Neural progenitor cell (in vitro differentiated cells): ENCODE measurements at regions not wholly inside any gene's neighbourhood (a gene's known extent, or its start where the extent isn't known, plus 50 kb on each side); places are given as distances from the start of the nearest gene placed in this dataset.

Experiments
- DNase-seq: peaks from one replicate; pipeline ENCODE4 v3.0.0-alpha.2; 2016; ENCODE audit warnings: low spot score
- H2AFZ ChIP-seq: fragments of 200-600 bp; sonication (generic); replicated peaks from 2 replicates; pipeline ENCODE4 v1.6.1; 2016; ENCODE audit warnings: antibody characterized with exemption
- H3F3A ChIP-seq: fragments of 200-600 bp; sonication (generic); 2 replicates; pipeline ENCODE4 v1.6.1; 2016; ENCODE audit warnings: antibody characterized with exemption, low read depth
- H3K27ac ChIP-seq: fragments of 200-600 bp; sonication (generic); 2 replicates; pipeline ENCODE4 v1.5.1; 2016; ENCODE audit warnings: mild to moderate bottlenecking
- H3K27me3 ChIP-seq: fragments of 200-600 bp; sonication (generic); 2 replicates; pipeline ENCODE4 v1.6.1; 2016; ENCODE audit warnings: mild to moderate bottlenecking, moderate library complexity
- H3K36me3 ChIP-seq: fragments of 200-600 bp; sonication (generic); 2 replicates; pipeline ENCODE4 v1.5.1; 2016
- H3K4me1 ChIP-seq: fragments of 200-600 bp; sonication (generic); 2 replicates; pipeline ENCODE4 v1.6.1; 2016; ENCODE audit warnings: mixed run types
- H3K4me2 ChIP-seq: fragments of 200-600 bp; sonication (generic); 2 replicates; pipeline ENCODE4 v1.6.1; 2016
- H3K4me3 ChIP-seq: fragments of 200-600 bp; sonication (generic); 2 replicates; pipeline ENCODE4 v1.5.1; 2016
- H3K79me2 ChIP-seq: fragments of 200-600 bp; sonication (generic); 2 replicates; pipeline ENCODE4 v1.6.1; 2016; ENCODE audit warnings: low read depth
- H3K9ac ChIP-seq: fragments of 200-600 bp; sonication (generic); 2 replicates; pipeline ENCODE4 v1.6.1; 2016
- H3K9me3 ChIP-seq: fragments of 200-600 bp; sonication (generic); 2 replicates; pipeline ENCODE4 v1.5.1; 2016; ENCODE audit warnings: low read depth
- H4K20me1 ChIP-seq: fragments of 200-600 bp; sonication (generic); 2 replicates; pipeline ENCODE4 v1.6.1; 2016; ENCODE audit warnings: low read depth
- H3K27ac Mint-ChIP-seq: 3 replicates; pipeline ENCODE4 v1.8.0; 2021; ENCODE audit warnings: mixed read lengths
- H3K27me3 Mint-ChIP-seq: 2 replicates; pipeline ENCODE4 v1.8.0; 2022; ENCODE audit warnings: low read depth, mild to moderate bottlenecking, inconsistent platforms, moderate library complexity, mixed read lengths; ENCODE audit not compliant: insufficient read depth
- H3K36me3 Mint-ChIP-seq: 3 replicates; pipeline ENCODE4 v1.8.0; 2021; ENCODE audit warnings: mixed read lengths
- H3K4me1 Mint-ChIP-seq: 3 replicates; pipeline ENCODE4 v1.8.0; 2021; ENCODE audit warnings: mixed read lengths
- H3K4me3 Mint-ChIP-seq: 3 replicates; pipeline ENCODE4 v1.8.0; 2021; ENCODE audit warnings: mild to moderate bottlenecking, moderate library complexity, mixed read lengths
- H3K9me3 Mint-ChIP-seq: 3 replicates; pipeline ENCODE4 v1.8.0; 2020; ENCODE audit warnings: mixed read lengths
- CTCF ChIP-seq: fragments of 200-600 bp; sonication (generic); IDR thresholded peaks from 2 replicates; pipeline ENCODE4 v1.5.1; 2017; ENCODE audit warnings: antibody characterized with exemption, mild to moderate bottlenecking
- EZH2 ChIP-seq: fragments of 200-600 bp; sonication (generic); IDR thresholded peaks from 2 replicates; pipeline ENCODE4 v1.6.1; 2017; ENCODE audit warnings: antibody characterized with exemption, mild to moderate bottlenecking, moderate library complexity
- EZH2phosphoT487 ChIP-seq: fragments of 200-600 bp; sonication (generic); IDR thresholded peaks from 2 replicates; pipeline ENCODE4 v1.6.1; 2017; ENCODE audit warnings: antibody characterized with exemption

DNA sequence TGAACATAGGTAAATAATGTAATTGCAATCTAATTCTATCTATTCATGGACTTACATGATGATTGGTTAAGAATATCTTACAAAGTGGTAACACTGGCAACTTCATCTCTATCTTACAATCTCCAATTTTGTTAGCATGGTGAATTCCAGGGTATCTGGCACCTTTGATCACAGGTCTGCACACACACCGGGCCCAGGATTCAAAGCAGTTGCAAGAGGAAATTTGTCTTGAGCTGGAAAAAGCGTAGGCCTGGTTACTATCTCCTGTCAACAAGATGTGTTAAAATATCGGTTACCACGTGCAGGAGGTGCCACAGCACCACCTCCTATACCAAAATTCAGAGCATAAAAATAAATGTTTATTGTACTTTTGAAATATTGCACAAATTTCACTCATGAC lies 2428.4 kb downstream of the PCDH9 start:
- Histone ChIP-seq H3K4me3 (no peak overlapping the region), H3F3A (no peaks in the 10 kb centered on the region), H3K4me2 (no peak overlapping the region), H3K36me3 (no peaks in the 10 kb centered on the region), H3K9ac (no peak overlapping the region), H3K4me1 (no peaks in the 10 kb centered on the region), H3K9me3 (no peaks in the 10 kb centered on the region), H3K79me2 (no peaks in the 10 kb centered on the region), H3K27ac (no peak overlapping the region), H3K27me3 (no peaks in the 10 kb centered on the region), H4K20me1 (no peaks in the 10 kb centered on the region), H2AFZ (no peak overlapping the region)
- Mint-ChIP-seq H3K4me3 (no peak overlapping the region), H3K27ac (no peak overlapping the region), H3K27me3 (no peaks in the 10 kb centered on the region), H3K4me1 (no peaks in the 10 kb centered on the region), H3K9me3 (no peaks in the 10 kb centered on the region), H3K36me3 (no peaks in the 10 kb centered on the region)
- DNase-seq = no peak
- no peak for TF ChIP-seq CTCF
- no peak for TF ChIP-seq EZH2
- TF ChIP-seq EZH2phosphoT487 = no peak

DNA sequence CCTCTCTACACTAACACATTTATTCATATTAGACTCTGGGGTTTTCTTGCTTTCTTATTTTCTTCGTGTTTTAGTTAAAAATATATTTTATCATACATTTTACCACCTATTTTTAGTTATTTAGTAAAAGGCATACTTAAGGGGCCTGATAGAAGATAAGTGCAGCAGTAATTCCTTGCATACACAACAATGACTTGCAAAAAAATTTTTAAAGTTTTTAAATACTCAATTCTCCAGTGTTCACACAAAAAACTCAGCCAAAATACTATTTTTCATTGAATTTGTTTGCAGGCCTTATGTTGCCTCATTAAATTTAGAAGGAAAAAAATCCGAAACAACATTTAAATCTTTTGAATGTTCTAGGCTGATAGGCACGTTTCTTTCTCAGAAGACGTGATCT lies 2431.7 kb downstream of the PCDH9 start:
- Histone ChIP-seq H3K27me3 (no peaks in the 10 kb centered on the region), H3K36me3 (no peaks in the 10 kb centered on the region), H3K9ac (no peak overlapping the region), H4K20me1 (no peaks in the 10 kb centered on the region), H3K79me2 (no peaks in the 10 kb centered on the region), H3K4me1 (no peaks in the 10 kb centered on the region), H3K4me3 (no peak overlapping the region), H2AFZ (no peak overlapping the region), H3K9me3 (no peaks in the 10 kb centered on the region), H3K27ac (no peak overlapping the region), H3K4me2 (no peak overlapping the region), H3F3A (no peaks in the 10 kb centered on the region)
- Mint-ChIP-seq H3K27me3 (no peaks in the 10 kb centered on the region), H3K36me3 (no peaks in the 10 kb centered on the region), H3K4me1 (no peaks in the 10 kb centered on the region), H3K27ac (no peak overlapping the region), H3K9me3 (no peaks in the 10 kb centered on the region), H3K4me3 (no peak overlapping the region)
- TF ChIP-seq EZH2phosphoT487 (no peak), EZH2 (no peak), CTCF (no peak)
- DNase-seq = no peak

DNA sequence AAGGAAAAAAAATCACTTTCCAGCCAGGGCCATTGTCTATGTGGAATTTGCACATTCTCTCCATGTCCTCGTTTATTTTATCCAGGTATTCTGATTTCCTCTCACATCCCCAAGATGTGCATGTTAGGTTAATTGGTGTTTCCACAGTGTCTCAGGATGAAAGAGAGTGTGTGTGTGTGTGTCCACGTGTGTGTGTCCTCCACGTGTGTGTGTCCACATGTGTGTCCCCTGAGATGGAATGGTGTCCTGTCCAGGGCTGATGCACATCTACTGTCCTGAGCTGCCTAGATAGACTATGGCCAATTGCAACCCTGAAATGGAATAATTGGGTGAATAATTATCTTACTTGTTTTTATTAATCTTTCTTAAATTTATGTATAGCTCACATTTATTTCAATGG lies 2436.5 kb downstream of the PCDH9 start:
- no peak overlapping the region for H3K27ac Mint-ChIP-seq
- no peak overlapping the region for H3K27ac ChIP-seq
- H3K9ac ChIP-seq = no peak overlapping the region
- no peaks in the 10 kb centered on the region for H3K27me3 Mint-ChIP-seq
- no peaks in the 10 kb centered on the region for H3K27me3 ChIP-seq
- H3K4me3 Mint-ChIP-seq = no peak overlapping the region
- no peaks in the 10 kb centered on the region for H3K4me1 ChIP-seq
- H3K4me1 Mint-ChIP-seq = no peaks in the 10 kb centered on the region
- no peak for TF ChIP-seq EZH2phosphoT487
- no peak for TF ChIP-seq EZH2
- TF ChIP-seq CTCF = no peak
- H3K36me3 ChIP-seq = no peaks in the 10 kb centered on the region
- no peak overlapping the region for H3K4me3 ChIP-seq
- no peaks in the 10 kb centered on the region for H3K9me3 Mint-ChIP-seq
- H3K79me2 ChIP-seq = no peaks in the 10 kb centered on the region
- no peaks in the 10 kb centered on the region for H4K20me1 ChIP-seq
- no peaks in the 10 kb centered on the region for H3K36me3 Mint-ChIP-seq
- H2AFZ ChIP-seq = no peak overlapping the region
- H3K9me3 ChIP-seq = no peaks in the 10 kb centered on the region
- no peak overlapping the region for H3K4me2 ChIP-seq
- H3F3A ChIP-seq = no peaks in the 10 kb centered on the region
- no peak for DNase-seq

- H3K4me3 ChIP-seq = no peak overlapping the region
- no peaks in the 10 kb centered on the region for H3F3A ChIP-seq
- H3K27me3 Mint-ChIP-seq = no peaks in the 10 kb centered on the region
- no peak overlapping the region for H3K27ac Mint-ChIP-seq
- no peaks in the 10 kb centered on the region for H3K4me1 Mint-ChIP-seq
- H3K9me3 ChIP-seq = no peaks in the 10 kb centered on the region
- no peak overlapping the region for H3K9ac ChIP-seq
- H2AFZ ChIP-seq = no peak overlapping the region
- no peak for DNase-seq
- no peak for TF ChIP-seq EZH2phosphoT487
- no peak for TF ChIP-seq EZH2
- no peak for TF ChIP-seq CTCF
- H3K4me1 ChIP-seq = no peaks in the 10 kb centered on the region
- no peak overlapping the region for H3K4me3 Mint-ChIP-seq
- H3K36me3 Mint-ChIP-seq = no peaks in the 10 kb centered on the region
- H4K20me1 ChIP-seq = no peaks in the 10 kb centered on the region
- H3K4me2 ChIP-seq = no peak overlapping the region
- no peak overlapping the region for H3K27ac ChIP-seq
- no peaks in the 10 kb centered on the region for H3K36me3 ChIP-seq
- no peaks in the 10 kb centered on the region for H3K27me3 ChIP-seq
- H3K79me2 ChIP-seq = no peaks in the 10 kb centered on the region
- no peaks in the 10 kb centered on the region for H3K9me3 Mint-ChIP-seq
Measured at GRCh38 chr13:64793131-64793530, 2437.0 kb downstream of the PCDH9 start.
